ENCODE measurements at regions not wholly inside any gene's neighbourhood (a gene's known extent, or its start where the extent isn't known, plus 50 kb on each side); places are given as distances from the start of the nearest gene placed in this dataset.

DNA sequence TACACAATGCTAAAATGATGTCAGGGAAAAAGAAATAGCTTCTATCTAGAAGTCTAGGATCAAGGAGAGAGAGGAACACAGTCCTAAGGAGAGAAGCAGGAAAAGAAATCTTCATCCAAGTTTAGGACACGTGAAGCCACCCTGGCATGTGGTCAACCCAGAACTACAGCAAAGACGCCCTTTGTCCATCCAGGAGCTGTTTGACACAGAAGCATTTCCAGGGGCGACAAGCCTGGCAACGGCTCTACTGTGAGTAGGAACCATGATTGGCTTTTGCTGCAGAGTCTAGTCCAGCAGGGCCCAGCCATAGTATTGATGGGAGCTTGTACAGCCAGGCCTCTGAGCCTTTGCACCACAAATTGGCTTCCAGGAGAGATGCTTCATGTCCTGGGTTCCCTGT is 185.4 kb upstream of the RPL38 start:
- H3K9me3 ChIP-seq = no peaks in the 10 kb centered on the region
- 85% methylated on average over 4 of the region's 4 CpGs for WGBS
- H3K27me3 ChIP-seq (replicated peaks; ENCODE audit: insufficient read depth) = no peaks in the 10 kb centered on the region
- TF ChIP-seq, protein P1, sequence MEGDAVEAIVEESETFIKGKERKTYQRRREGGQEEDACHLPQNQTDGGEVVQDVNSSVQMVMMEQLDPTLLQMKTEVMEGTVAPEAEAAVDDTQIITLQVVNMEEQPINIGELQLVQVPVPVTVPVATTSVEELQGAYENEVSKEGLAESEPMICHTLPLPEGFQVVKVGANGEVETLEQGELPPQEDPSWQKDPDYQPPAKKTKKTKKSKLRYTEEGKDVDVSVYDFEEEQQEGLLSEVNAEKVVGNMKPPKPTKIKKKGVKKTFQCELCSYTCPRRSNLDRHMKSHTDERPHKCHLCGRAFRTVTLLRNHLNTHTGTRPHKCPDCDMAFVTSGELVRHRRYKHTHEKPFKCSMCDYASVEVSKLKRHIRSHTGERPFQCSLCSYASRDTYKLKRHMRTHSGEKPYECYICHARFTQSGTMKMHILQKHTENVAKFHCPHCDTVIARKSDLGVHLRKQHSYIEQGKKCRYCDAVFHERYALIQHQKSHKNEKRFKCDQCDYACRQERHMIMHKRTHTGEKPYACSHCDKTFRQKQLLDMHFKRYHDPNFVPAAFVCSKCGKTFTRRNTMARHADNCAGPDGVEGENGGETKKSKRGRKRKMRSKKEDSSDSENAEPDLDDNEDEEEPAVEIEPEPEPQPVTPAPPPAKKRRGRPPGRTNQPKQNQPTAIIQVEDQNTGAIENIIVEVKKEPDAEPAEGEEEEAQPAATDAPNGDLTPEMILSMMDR (IDR thresholded peaks at IDR 0.05) = no peak
- no peak for TF ChIP-seq POLR2AphosphoS5 (IDR thresholded peaks at IDR 0.05)
- no peak for TF ChIP-seq POLR2A (IDR thresholded peaks at IDR 0.05)
- H3K27ac ChIP-seq = no peak overlapping the region
- H3K4me1 ChIP-seq (replicated peaks) = no peaks in the 10 kb centered on the region
- intact Hi-C loops (cut with DNase I) = no loop called here
- no peak for DNase-seq (ENCODE audit: low spot score)
- no peaks in the 10 kb centered on the region for H3K36me3 ChIP-seq
- H3K4me3 ChIP-seq = no peak overlapping the region

DNA sequence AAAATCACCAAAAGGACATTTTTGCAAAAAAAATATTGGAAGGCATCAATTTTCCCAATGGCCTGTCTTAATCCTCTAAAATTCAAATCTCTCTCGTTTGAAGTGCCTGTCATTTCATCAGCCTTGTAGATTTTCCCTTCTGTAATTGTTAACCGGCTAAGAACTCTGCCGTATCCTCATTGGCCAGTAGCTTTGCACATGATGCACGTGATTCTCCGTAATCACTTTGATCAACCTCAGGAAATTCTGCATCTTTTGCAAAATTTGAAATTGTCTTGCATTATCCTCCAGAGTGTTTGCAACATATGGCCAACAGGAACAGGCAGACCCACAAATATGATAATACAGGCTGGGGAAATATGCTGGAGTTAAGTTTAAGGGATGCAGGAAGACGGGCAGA is 184.2 kb upstream of the RPL38 start:
- no peak for DNase-seq (ENCODE audit: low spot score)
- no peak overlapping the region for H3K27ac ChIP-seq
- no peak overlapping the region for H3K4me3 ChIP-seq
- H3K4me1 ChIP-seq (replicated peaks) = no peaks in the 10 kb centered on the region
- 84% methylated on average over 6 of the region's 6 CpGs for WGBS
- intact Hi-C loops (cut with DNase I) = no loop called here
- H3K36me3 ChIP-seq = no peaks in the 10 kb centered on the region
- TF ChIP-seq, protein P1 (IDR thresholded peaks at IDR 0.05) = no peak
- TF ChIP-seq POLR2AphosphoS5 (IDR thresholded peaks at IDR 0.05) = no peak
- TF ChIP-seq POLR2A (IDR thresholded peaks at IDR 0.05) = no peak
- no peaks in the 10 kb centered on the region for H3K9me3 ChIP-seq
- H3K27me3 ChIP-seq (replicated peaks; ENCODE audit: insufficient read depth) = no peaks in the 10 kb centered on the region

DNA sequence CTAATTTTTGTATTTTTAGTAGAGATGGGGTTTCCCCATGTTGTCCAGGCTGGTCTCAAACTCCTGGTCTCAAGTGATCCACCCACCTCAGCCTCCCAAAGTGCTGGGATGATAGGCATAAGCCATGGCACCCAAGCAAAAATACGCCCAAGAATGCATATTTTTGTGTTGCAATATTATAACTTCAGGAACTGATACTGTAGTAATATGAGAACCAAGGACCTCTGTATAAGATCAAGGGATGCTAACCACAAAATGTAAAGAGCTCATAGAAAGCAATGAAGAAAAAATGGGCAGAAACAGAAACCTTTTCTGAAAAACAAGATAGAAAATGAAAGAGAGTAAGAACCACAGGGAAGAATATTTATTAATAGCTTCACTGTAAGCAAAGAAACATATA is 183.6 kb upstream of the RPL38 start:
- no peak overlapping the region for H3K27ac ChIP-seq
- H3K4me3 ChIP-seq = no peak overlapping the region
- no peaks in the 10 kb centered on the region for H3K9me3 ChIP-seq
- TF ChIP-seq POLR2A (IDR thresholded peaks at IDR 0.05) = no peak
- TF ChIP-seq POLR2AphosphoS5 (IDR thresholded peaks at IDR 0.05) = no peak
- TF ChIP-seq, protein P1 (IDR thresholded peaks at IDR 0.05) = no peak
- H3K27me3 ChIP-seq (replicated peaks; ENCODE audit: insufficient read depth) = no peaks in the 10 kb centered on the region
- no peak for DNase-seq (ENCODE audit: low spot score)
- no peaks in the 10 kb centered on the region for H3K36me3 ChIP-seq
- intact Hi-C loops (cut with DNase I) = no loop called here
- H3K4me1 ChIP-seq (replicated peaks) = no peaks in the 10 kb centered on the region
- 95% methylated on average over 1 of the region's 1 CpG for WGBS

DNA sequence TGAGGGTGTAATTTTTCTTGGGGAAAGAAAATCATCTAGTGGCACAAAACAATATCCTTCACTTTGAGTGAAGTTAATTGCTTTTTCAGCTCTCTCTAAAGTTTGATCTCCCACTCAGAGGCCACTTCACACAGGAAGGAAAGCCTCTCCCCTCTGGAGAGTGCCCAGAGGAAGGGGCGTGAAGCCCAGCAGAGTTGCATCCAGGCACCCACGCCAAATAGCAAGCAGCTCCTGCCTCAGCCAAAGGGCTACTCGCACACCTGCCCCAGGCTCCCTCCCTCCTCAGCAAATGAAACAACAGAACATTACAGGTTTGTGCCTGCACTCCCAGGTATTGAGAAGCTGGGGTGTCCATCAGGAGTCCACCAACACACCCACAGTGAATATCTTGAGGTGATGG is 183.0 kb upstream of the RPL38 start:
- TF ChIP-seq, protein P1 (IDR thresholded peaks at IDR 0.05) = no peak
- TF ChIP-seq POLR2AphosphoS5 (IDR thresholded peaks at IDR 0.05) = no peak
- no peak for TF ChIP-seq POLR2A (IDR thresholded peaks at IDR 0.05)

DNA sequence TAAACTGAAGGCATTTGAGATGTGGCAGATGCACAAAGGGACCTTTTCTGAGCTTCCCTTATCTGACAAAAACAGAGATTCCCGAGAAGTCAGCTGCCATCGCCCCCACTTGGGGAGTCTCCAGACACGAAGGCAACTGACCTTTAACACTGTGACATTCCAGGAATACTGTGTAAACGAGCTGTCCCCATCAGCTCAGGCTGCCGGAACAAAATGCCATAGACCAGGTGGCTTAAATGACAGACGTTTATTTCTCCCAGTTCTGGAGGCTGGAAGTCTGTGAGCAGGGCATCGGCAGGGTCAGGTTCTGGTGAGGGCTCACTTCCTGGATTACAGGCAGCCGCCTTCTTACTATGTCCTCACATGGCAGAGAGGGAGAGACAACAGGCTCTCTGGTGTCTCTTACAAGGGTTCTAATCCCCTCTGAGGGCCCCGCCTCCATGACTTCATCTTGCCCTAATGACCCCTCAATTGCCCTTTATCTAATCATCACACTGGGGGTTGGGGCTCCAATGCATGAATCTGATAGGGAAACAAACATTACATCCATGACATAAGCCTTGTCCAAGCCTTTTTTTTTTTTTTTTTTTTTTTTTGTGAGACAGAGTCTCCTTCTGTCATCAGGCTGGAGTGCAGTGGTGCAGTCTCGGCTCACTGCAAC is 178.5 kb upstream of the RPL38 start:
- Histone ChIP-seq H3K4me3 (no peak overlapping the region), H3K27me3 (replicated peaks; ENCODE audit: insufficient read depth) (no peaks in the 10 kb centered on the region), H3K4me1 (replicated peaks) (no peaks in the 10 kb centered on the region), H3K27ac (no peak overlapping the region), H3K9me3 (no peaks in the 10 kb centered on the region), H3K36me3 (no peaks in the 10 kb centered on the region)
- 42% methylated on average over 10 of the region's 10 CpGs for WGBS
- intact Hi-C loops (cut with DNase I) = no loop called here
- TF ChIP-seq POLR2AphosphoS5 (IDR thresholded peaks at IDR 0.05) (no peak), POLR2A (IDR thresholded peaks at IDR 0.05) (no peak)
- TF ChIP-seq, protein P1 (IDR thresholded peaks at IDR 0.05) = no peak
- DNase-seq (ENCODE audit: low spot score) = no peak

More for the DNA sequence above, 183.0 kb upstream of the RPL38 start:
- DNase-seq (ENCODE audit: low spot score) = no peak
- WGBS = 24% methylated on average over 3 of the region's 3 CpGs
- Histone ChIP-seq H3K4me1 (replicated peaks) (no peaks in the 10 kb centered on the region), H3K27me3 (replicated peaks; ENCODE audit: insufficient read depth) (no peaks in the 10 kb centered on the region), H3K9me3 (no peaks in the 10 kb centered on the region), H3K27ac (no peak overlapping the region), H3K36me3 (no peaks in the 10 kb centered on the region), H3K4me3 (no peak overlapping the region)
- intact Hi-C loops (cut with DNase I) = no loop called here

Measured in prostate gland (tissue), 2 donors.